ENCODE measurements at regions not wholly inside any gene's neighbourhood (a gene's known extent, or its start where the extent isn't known, plus 50 kb on each side); places are given as distances from the start of the nearest gene placed in this dataset.
"Not testable (repeated sequence)": the region's sequence is repeated elsewhere in the genome, so short reads cannot be mapped to it uniquely, and the experiment has no call there.

DNA sequence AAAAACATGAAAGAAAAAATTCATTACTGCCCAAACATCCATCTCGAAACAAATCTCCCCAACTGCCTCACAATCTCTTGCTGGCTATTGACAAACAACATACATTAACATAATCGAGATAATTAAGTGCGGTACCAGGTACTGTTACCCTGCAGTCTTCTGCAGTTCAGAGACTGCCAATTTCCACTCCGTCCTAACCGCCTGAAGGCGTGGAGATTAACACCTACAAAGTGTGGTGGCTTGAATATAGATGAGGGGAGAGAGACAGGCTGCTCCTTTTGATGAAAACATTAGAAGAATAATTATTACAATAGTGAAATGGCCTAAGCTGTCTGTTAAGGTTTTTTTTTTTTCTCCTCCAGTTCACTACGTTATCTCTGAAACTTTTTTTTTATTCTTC lies 258.9 kb upstream of the SOX4 start:
- no peak for DNase-seq (ENCODE audit: low spot score)

DNA sequence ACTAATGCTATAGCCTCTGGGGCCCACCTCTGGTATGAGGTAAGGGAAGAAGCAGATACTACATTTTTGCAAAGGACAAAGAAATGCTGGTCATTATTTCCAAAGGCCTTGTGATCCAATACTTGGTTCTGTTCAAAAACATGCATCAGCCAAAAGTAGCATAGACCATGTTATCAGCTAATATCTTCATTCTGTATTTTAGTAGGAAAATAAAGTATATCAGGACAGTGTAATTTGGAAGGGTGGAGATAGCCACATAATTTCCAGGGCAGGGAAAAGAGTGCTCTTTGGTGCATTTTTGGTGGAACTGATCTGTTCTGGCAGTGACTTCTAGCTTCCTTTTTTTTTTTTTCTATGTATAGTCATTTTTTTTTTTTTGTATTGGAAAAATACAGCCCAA lies 258.0 kb upstream of the SOX4 start:
- no peak for DNase-seq (ENCODE audit: low spot score)

DNA sequence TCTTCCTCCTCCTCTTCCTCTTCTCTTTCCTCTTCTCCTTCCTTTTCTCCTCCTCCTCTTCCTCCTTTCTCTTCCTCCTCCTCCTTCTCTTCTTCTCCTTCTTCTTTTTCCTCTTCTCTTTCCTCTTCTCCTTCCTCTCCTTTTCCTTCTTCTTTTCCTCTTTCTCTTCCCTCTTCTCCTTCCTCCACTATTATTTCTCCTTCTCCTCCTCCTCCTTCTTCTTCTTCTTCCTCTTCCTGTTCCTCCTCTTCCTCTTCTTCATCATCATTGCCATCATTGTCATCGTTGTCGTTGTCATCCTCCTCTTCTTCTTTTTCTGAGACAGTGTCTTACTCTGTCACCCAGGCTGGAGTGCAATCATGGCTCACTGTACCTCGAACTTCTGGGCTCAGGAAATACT lies 256.3 kb upstream of the SOX4 start:
- no peak for DNase-seq (ENCODE audit: low spot score)

DNA sequence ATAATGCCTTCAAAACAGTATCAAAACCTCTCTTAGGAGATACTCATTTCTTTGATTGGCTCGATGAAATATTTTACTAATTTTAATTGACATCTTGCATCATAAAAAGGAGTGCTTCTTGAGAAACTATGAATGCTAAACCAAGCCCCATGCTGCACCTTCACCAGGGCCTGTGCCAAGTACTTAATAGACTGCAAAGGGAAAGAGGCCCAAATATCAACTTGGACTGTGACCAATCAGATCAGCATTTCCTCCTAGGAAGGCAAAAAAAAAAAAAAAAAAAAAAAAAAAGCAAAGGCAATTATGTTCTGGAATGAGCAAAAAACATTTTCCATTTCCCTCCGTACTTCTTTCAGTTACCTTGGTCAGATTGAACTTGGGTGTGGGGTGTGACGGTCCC lies 253.0 kb upstream of the SOX4 start:
- no peak for DNase-seq (ENCODE audit: low spot score)

DNA sequence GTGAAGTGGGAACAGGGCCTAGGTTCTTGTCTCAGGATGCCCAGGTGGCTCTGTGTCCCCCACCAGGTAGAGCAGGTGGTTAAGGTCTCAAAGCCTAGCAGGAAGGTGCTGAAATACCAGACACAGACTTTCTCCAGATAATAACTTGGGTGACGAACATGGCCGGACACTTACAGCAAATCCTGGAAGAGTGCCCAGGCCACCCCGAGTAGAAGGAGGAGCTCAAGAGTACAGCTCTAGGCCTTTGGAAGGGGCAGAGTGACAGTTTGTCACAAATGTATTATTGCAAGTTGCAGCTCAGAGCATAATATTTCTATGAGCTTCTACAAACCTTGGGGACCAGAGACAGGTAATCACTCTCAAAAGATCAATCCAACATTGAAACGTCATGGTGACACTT lies 251.6 kb upstream of the SOX4 start:
- no peak for DNase-seq (ENCODE audit: low spot score)

DNA sequence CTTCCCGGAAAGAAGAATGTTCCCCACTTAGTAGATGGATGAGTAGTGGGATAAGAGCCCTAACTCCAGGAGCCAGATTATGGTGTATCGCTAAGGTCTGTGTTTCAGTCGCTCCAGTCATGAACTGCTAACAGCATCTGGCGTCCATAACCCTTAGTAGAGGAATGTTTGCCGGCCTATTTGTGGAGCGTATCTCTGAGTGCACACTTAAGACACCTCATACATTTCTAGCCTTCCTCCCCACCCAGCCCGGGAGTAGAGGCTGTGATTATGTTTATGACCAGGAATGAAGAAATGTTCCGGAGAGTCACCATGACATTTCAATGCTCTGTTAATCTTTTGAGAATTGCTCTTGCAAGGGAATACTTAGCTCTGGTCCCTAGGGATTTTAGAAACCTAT lies 251.1 kb upstream of the SOX4 start:
- no peak for DNase-seq (ENCODE audit: low spot score)

DNA sequence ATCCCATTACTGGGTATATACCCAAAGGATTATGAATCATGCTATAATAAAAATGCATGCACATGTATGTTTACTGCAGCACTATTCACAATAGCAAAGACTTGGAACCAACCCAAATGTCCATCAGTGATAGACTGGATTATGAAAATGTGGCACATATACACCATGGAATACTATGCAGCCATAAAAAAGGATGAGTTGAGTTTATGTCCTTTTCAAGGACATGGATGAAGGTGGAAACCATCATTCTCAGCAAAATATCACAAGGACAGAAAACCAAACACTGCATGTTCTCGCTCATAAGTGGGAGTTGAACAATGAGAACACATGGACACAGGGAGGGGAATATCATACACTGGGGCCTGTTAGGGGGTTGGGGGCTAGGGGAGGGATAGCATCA lies 247.8 kb upstream of the SOX4 start:
- DNase-seq (ENCODE audit: low spot score), result not testable (repeated sequence)

DNA sequence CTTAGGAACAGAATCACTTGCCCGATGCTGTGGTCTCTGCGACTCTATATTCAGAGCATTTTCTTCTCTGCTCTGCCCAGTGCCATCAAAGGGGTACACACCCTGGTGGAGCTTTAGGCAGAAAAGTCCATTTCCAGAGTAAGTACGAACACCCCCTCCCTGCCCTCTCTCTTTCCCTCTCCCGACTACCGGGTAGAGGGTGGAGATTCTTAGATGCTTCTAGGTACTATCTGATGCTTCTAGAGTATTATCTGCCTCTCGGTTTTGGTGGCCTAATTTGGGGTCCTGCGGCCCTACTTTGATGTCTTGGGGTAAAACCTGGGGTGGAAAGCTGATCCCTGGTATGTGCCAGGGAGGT lies 245.4 kb upstream of the SOX4 start:
- no peak for DNase-seq (ENCODE audit: low spot score)

DNA sequence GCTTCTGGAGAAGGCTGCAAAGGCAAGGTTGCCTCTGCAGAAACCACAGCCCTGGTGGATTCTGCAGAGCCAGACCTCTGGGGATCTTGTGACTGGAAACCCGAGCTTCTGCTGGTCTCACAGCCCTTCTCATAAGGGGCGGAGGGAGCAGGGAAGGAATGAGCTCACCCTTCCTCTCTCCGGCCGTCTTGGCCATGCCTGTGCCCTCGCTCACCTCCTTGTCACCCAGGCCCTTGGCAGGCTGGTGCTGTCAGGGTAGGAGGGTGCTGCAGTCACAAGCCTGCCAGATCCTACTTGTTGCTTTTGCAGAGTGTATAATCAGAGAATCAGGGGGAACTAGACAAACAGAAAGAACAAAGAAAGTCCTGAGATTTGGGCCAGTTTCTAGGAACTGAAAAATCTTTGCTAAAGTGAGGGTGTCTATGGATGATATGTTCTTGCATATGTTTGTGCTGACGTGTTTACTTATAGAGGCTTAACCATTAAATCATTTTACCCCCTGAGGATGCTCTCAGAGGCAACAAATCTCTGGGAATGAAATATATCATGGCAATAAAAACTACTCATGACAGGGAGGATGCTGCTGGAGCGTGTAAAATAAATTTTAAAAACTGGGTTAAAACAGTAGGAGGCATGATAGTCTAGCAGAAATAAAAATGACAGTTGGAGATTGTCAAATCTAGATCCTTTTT lies 244.9 kb upstream of the SOX4 start:
- DNase-seq (ENCODE audit: low spot score), result no peak

DNA sequence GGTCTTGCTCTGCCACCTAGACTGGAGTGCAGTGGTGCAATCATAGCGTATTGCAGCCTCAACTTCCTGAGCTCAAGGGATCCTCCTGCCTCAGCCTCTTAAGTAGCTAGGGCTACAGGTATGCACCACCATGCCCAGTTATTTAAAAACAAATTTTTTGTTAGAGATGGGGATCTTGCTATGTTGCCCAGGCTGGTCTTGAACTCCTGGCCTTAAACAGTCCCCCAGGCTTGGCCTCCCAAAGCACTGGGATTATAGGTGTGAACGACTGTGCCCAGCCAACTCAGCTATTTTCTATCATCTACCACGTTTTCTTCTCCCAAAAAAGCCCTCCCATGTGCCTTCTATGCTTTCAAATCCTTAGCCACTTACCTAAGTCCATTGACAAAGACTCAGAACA lies 243.7 kb upstream of the SOX4 start:
- DNase-seq (ENCODE audit: low spot score), result no peak

DNA sequence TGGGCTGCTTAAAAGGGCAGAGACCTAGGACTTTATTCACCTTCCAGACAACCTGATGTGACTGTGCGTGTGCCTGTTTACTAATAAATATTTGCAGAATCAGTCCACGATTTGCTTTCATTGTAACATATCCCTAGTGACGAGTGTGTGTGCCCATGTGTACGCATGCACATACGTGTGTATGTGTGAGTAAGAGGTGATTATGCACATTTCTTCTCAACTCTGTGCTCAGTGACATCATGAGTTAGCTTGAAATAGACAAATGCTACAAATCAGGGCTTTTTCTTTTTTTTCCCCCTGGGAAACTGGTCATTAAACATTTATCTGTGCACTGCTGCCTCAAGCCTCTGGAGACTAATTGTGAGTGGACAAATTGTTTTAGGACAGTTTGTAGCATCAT lies 242.6 kb upstream of the SOX4 start:
- no peak for DNase-seq (ENCODE audit: low spot score)

DNA sequence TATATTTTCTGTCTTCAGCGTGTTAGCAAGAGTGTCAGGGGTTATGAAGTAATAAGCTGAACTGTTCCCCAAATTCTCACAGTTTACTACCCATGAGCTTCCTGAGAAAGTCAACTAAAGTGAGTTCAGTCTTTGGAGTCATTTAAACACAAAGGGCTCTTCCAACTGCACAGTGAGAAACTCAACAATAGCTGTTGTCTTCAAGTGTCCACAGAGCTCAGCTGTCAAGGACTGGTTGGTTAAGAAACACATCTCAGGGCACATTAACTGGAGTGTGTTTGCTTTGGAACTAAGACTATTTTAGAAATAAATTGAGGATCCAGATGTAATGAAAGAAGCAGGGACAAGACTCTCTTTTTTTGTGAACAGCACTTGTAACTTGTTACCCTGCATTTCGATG lies 241.4 kb upstream of the SOX4 start:
- no peak for DNase-seq (ENCODE audit: low spot score)

DNA sequence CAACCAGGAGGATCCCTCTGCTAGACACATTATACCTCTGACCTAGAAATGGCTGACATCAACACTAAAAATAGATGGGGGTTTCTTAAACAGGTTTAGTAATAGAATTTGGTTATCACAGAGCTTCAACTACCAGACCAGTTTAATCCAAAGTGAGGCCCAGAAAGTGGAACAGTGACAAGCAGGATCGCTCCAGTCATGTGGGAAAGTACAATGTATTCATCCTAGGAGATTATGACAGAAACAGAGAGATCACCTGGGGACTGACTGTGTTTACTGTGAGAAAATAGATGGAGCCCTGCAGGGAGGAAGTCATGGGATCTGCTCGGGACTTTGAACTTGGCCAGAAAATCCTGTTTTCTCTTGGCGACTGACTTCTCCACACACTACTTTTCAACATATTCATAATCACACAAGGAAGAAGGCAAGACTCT lies 238.7 kb upstream of the SOX4 start:
- no peak for DNase-seq (ENCODE audit: low spot score)

DNA sequence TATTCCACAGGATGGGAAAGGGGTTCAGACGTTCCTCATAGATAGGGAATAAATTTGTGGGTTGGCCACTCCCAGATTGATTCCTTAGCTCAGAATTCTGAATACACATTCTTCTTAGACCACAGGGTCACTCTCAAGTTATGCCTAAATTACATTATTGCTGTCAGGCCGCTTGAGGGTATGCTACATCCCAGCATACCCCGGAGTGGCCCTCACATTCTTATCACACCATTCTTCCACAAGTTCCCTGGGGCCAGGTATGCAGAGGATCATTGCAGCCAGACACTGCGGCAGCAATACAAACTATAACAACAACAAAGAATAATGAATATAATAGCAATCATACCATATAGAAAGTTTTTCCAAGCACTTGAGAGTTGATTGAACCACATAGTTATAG lies 237.9 kb upstream of the SOX4 start:
- DNase-seq (ENCODE audit: low spot score), result no peak

DNA sequence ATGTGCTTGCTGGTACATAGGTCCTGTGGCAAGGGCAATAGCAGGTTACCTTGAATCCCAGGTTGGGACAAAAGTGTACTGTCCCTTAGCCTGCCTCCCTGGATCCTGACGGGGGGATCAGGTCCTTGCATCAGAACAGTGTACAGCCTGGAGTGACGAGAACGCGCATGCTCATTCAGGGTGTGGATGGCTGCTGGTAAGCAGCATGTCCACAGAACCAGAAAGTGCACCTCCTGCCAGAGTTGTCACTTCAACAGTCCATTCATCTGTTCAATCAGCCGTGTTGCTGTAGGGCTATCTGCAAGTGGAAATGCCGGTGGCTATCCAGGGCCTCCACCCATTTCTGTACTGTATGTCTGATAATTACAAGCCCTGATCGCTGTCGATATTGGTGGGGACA lies 236.3 kb upstream of the SOX4 start:
- DNase-seq (ENCODE audit: low spot score), result no peak

DNA sequence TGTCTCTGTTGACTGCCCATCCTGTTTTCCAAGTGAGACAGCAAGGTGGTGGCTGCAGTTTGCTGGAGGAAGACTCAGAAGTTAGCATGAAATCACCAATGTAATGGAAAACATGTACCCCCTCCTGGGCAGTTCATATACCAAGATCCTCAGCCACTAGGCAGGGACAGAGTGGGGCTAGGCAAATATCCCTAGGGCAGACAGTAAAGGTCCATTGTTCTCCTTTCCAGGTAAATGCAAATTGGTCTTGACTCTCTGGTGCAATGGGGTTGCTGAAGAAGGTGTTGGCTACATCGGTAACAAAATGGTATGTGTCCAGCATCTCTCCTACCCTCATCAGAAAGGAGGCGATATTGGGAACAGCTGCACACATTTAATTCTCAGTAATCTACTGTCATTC lies 233.6 kb upstream of the SOX4 start:
- no peak for DNase-seq (ENCODE audit: low spot score)

DNA sequence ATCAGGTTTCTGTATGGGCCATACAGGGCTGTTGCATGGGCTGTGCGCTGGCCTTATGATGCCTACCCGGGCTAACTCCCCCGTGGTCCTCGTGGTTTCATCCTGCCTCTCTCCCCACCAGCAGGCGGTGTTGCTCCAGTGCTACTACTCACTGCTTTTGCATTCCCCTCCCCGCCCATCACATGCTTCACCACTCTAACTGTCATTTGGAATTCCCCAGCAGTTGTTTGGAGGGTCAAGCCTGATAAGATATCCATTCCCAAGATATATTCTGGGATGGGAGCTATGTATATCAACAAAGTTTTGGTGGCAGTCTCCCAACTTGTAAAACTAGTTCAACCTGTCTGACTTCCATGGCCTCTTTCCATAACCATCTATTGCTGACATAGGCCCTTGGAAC lies 233.2 kb upstream of the SOX4 start:
- DNase-seq (ENCODE audit: low spot score), result no peak

DNA sequence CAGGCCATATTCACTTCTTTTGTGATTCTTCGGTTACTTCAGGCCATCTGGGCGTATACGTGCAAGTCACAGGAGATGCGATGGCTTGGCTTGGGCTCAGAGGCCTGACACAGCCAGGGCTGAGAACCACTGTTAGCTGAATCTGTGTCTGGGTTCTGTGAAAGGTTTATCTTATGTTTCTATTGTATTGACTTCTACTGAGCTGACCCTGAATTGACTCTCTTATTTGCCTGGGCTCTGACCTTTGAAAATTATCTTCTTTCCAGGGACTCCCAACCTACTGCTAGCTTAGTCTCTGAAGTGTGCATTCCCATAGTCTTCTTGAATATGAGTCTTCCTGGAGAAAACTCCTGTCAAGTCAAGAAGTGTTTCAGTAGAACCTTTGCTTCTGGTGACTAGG lies 226.4 kb upstream of the SOX4 start:
- DNase-seq (ENCODE audit: low spot score), result no peak

DNA sequence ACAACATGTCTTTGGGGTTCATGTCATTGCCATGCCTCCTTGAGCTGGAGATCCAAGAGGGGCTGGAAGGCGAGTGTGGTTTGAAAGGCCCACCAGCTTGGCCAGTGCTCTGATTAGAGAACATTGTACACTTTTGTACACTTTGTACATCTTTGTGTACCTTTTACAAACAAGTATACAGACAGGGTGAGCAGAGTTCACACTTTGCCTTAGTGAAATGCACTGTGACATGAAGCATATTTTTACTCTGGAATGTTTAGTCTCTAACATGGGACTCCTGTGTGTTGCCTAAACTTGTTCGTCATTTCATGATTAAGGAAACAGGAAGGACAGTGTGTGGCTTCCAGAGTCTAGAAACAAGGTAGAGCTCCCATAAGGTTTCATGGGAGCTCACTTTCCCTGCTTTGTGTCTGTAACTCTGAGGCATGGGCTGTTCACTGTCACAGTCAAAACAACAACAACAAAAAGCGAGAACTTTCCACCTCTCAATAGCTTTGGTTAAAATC lies 225.8 kb upstream of the SOX4 start:
- no peak for DNase-seq (ENCODE audit: low spot score)

DNA sequence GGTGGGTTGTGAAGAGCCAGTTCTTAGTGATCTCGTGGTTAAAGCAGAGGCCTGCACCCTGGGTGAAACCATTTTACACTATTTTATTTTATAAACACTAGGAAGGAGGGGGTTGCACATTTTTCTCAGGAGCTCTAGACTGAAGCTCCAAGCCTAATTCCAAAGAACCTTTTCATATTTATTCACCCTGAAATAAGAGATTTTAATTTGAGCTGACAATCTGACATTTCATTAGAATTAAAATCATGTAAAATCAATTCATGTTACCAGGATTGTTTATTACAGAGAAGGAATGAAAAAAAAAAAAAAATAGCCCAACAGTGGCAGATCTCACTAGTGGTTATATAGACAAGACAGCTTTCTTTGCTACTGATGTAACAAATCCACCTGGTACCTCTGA lies 222.5 kb upstream of the SOX4 start:
- DNase-seq (ENCODE audit: low spot score), result no peak

DNA sequence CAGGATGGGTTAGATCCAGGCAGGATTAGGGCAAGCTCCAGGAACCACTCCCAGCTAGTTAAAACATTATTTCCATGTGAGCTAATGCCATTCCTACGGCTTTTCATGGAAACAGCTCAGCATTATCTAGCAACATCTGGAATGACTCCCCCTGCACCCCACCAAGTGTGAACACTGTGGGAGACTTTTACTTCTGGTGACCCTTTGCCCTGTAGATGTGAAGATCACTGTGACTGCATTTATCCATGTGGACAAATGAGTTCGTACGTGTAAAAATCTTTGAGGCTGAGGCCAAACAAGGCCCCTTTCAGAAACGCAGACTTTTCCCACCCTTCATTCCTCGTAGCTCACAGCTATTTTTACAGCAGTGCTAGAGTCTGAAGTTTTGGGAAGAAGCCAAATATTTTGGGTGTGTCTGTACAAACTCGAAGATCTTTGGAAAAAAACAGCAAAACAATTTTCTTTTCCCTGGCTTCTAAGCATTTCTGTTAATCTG lies 221.8 kb upstream of the SOX4 start:
- DNase-seq (ENCODE audit: low spot score), result no peak

DNA sequence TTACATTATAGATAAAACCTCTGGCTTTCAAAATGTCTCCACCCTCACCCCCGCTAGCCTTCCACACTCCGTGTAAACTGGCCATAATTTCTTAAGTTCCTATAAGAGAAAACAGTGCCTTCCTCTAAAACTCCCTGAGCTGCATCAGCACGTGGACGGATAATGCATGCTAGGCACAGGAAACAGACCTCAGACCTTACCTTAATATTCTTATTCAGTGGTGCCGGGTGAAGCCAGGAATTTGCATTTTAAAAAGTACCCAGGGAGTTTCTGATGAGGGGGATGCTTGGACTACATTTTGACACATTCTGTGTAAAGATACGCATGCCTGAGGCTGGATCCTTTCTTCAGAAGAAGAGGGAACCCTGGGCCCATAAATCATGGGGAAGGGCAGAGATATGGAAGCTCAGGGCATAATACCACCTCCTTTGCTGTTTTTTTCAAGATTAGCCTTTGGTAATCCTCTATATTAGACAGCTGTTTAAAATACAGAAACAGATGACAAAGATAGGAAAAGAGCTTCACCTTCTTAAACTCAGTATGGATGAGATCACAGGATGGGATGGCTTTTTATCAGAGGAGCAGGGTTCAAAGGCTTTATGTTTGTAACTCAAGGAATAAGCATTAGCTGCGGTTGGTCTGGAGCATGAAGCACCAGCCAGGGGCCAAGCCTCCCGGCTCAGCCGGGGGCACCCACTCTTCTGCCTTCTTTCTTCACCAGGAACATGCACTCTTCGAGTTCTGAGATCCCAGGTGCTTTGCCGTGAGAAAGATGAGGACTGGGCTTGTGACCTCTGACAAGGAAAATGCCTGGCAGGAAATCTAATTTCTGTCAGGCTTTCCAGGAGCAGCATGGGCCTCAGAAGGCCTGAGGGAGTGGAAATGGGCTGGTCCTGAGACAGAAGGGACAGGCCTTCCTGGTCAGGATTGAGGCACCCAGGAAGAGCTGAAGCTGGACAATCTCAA lies 218.1 kb upstream of the SOX4 start:
- DNase-seq (ENCODE audit: low spot score), result no peak

DNA sequence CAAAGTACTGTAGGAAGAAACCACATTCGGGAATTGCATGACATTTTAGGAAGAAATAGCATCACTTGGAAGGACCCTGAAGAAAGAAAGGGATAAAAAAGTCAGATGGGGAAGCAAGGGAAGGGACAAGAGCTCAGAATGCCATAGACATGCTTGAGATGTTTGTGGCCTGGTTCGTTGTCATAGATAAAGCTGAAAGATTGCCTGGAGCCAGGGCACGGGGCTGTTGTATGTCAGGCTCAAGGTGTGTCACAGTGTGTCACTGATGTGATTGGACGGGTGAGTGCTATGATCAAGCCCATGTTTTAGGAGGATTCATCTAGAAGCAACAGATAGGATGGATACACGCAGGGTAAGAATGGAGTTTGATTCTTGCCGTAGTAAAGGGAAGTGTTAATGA lies 216.2 kb upstream of the SOX4 start:
- no peak for DNase-seq (ENCODE audit: low spot score)

Measured in activated CD4-positive, alpha-beta T cell treated with anti-CD3 and anti-CD28 coated beads, Interleukin-2, Interleukin-4, amounts not matched to agents 100 ng/mL and 50 ng/mL, durations not matched to agents 16 hours and 8 hours (primary cell).